Lower leg skin (tissue), 3 donors: ENCODE measurements at regions not wholly inside any gene's neighbourhood (a gene's known extent, or its start where the extent isn't known, plus 50 kb on each side); places are given as distances from the start of the nearest gene placed in this dataset.

Experiments used
- CTCF ChIP-seq, 3 donors: fragments of 450-650 bp; IDR thresholded peaks; one replicate each; pipeline ENCODE4 v1.5.1; 2016; ENCODE audit warnings: antibody characterized with exemption in 3 of 3, mild to moderate bottlenecking in 3 of 3, moderate library complexity in 2 of 3
- POLR2A ChIP-seq, 2 donors: fragments of 450-650 bp; IDR thresholded peaks; one replicate each; pipeline ENCODE4 v1.6.1; 2016 to 2017; ENCODE audit warnings: antibody characterized with exemption in 2 of 2, mild to moderate bottlenecking in 1 of 2, moderate library complexity in 1 of 2

GRCh38 chr15:95296643-95297042 is 1033.9 kb upstream of the NR2F2 start:
- TF ChIP-seq CTCF (IDR thresholded peaks at IDR 0.05) (no peak), POLR2A (IDR thresholded peaks at IDR 0.05) (no peak)
